SK-N-SH (cell line): ENCODE measurements at regions not wholly inside any gene's neighbourhood (a gene's known extent, or its start where the extent isn't known, plus 50 kb on each side); places are given as distances from the start of the nearest gene placed in this dataset.

Source experiments
- CTCF ChIA-PET: fragments of 300-600, 350-600 bp; formaldehyde crosslinking; extraction: SDS; loops from one replicate; lab custom pipeline; 2021; lab: Yijun Ruan, JAX
- POLR2A ChIA-PET: fragments of 350-600 bp; sonication (Branson Sonifier 250); formaldehyde crosslinking; extraction: SDS; loops from one replicate; lab custom pipeline; 2020; ENCODE audit warnings: antibody characterized with exemption, inconsistent platforms; lab: Yijun Ruan, JAX
- DNase-seq: peaks from one replicate; pipeline ENCODE4 v3.0.0; 2012
- H2AFZ ChIP-seq: fragments of 200-600 bp; sonication (generic); 2 replicates; pipeline ENCODE4 v1.8.1; 2016; ENCODE audit warnings: antibody characterized with exemption, mild to moderate bottlenecking, low read depth
- H3F3A ChIP-seq: fragments of 200-600 bp; sonication (generic); replicated peaks from 2 replicates; pipeline ENCODE3; 2016; ENCODE audit warnings: antibody characterized with exemption, mild to moderate bottlenecking; ENCODE audit not compliant: insufficient read depth
- H3K27ac ChIP-seq, 2 experiments: fragments of 200-500 bp in 1 of 2; fragments of 200-600 bp in 1 of 2; sonication (Bioruptor generic) in 1 of 2; sonication (generic), shearing (Covaris generic) in 1 of 2; 2 replicates each; pipeline versions ENCODE4 v1.5.1 to v1.6.1; 2014 to 2016; ENCODE audit warnings: low read depth in 2 of 2, inconsistent platforms in 1 of 2, low read length in 1 of 2, mild to moderate bottlenecking in 1 of 2, mixed read lengths in 1 of 2
- H3K27me3 ChIP-seq: fragments of 200-600 bp; sonication (generic), shearing (Covaris generic); 2 replicates; pipeline ENCODE4 v1.6.1; 2016; ENCODE audit warnings: mixed run types; ENCODE audit not compliant: insufficient read depth
- H3K36me3 ChIP-seq, 2 experiments: fragments of 200-500 bp in 1 of 2; fragments of 200-600 bp in 1 of 2; sonication (Bioruptor generic) in 1 of 2; sonication (generic) in 1 of 2; replicated peaks in 1 of 2; 2 replicates each; pipeline versions ENCODE3 to v1.5.1; 2014 to 2016; ENCODE audit warnings: low read length in 1 of 2, mild to moderate bottlenecking in 1 of 2; ENCODE audit not compliant: insufficient read depth in 2 of 2, control insufficient read depth in 1 of 2
- H3K4me1 ChIP-seq, 2 experiments: fragments of 200-500 bp in 1 of 2; fragments of 200-600 bp in 1 of 2; sonication (Bioruptor generic) in 1 of 2; sonication (generic), shearing (Covaris generic) in 1 of 2; 2 replicates each; pipeline versions ENCODE4 v1.5.1 to v1.6.1; 2014 to 2016; ENCODE audit warnings: low read depth in 1 of 2, low read length in 1 of 2, mixed run types in 1 of 2; ENCODE audit not compliant: insufficient read depth in 2 of 2, control insufficient read depth in 1 of 2
- H3K4me2 ChIP-seq: fragments of 200-600 bp; sonication (generic), shearing (Covaris generic); 2 replicates; pipeline ENCODE4 v1.6.1; 2017; ENCODE audit warnings: mixed run types
- H3K4me3 ChIP-seq, 2 experiments: fragments of 200-500 bp in 1 of 2; fragments of 200-600 bp in 1 of 2; sonication (Bioruptor generic) in 1 of 2; sonication (generic), shearing (Covaris generic) in 1 of 2; 2 replicates each; pipeline versions ENCODE4 v1.5.1 to v1.8.1; 2014 to 2016; ENCODE audit warnings: low read depth in 2 of 2, inconsistent platforms in 1 of 2, low read length in 1 of 2, mild to moderate bottlenecking in 1 of 2, mixed read lengths in 1 of 2, moderate library complexity in 1 of 2
- H3K79me2 ChIP-seq: fragments of 200-600 bp; sonication (generic); 2 replicates; pipeline ENCODE4 v1.8.1; 2017; ENCODE audit warnings: mild to moderate bottlenecking; ENCODE audit not compliant: insufficient read depth
- H3K9ac ChIP-seq: fragments of 200-600 bp; sonication (generic); 2 replicates; pipeline ENCODE4 v1.6.1; 2017; ENCODE audit warnings: mixed run types
- H3K9me2 ChIP-seq: fragments of 200-600 bp; sonication (generic); 2 replicates; pipeline ENCODE4 v1.6.1; 2017; ENCODE audit warnings: mixed run types
- H3K9me3 ChIP-seq: fragments of 200-600 bp; sonication (generic); 2 replicates; pipeline ENCODE4 v1.6.1; 2017; ENCODE audit warnings: mixed run types, mild to moderate bottlenecking, moderate library complexity
- H4K20me1 ChIP-seq: fragments of 200-600 bp; sonication (generic); 2 replicates; pipeline ENCODE4 v1.6.1; 2017; ENCODE audit warnings: mild to moderate bottlenecking, mixed run types; ENCODE audit not compliant: insufficient read depth
- CHD2 ChIP-seq: fragments of 150-350 bp; IDR thresholded peaks from 2 replicates; pipeline ENCODE4 v1.6.1; 2018; ENCODE audit warnings: low read length; ENCODE audit not compliant: partially characterized antibody
- ELF1 ChIP-seq: IDR thresholded peaks from 2 replicates; pipeline ENCODE4 v1.4.0; 2012
- EP300 ChIP-seq, 2 experiments: IDR thresholded peaks; 2 replicates each; pipeline versions ENCODE4 v1.4.0 to v1.6.1; 2012; ENCODE audit warnings: borderline replicate concordance in 1 of 2, low read depth in 1 of 2, low read length in 1 of 2
- EZH2phosphoT487 ChIP-seq: fragments of 200-600 bp; sonication (generic); IDR thresholded peaks from 2 replicates; pipeline ENCODE4 v1.6.1; 2017; ENCODE audit warnings: low read depth, mixed run types, mild to moderate bottlenecking, antibody characterized with exemption, moderate library complexity, borderline replicate concordance
- GABPA ChIP-seq: IDR thresholded peaks from 2 replicates; pipeline ENCODE4 v1.4.0; 2012; ENCODE audit warnings: low read depth, mild to moderate bottlenecking
- GATA2 ChIP-seq: sonication (generic); formaldehyde crosslinking; IDR thresholded peaks from 2 replicates; pipeline ENCODE4 v1.5.0; 2020; ENCODE audit warnings: mild to moderate bottlenecking, missing genetic modification reagents
- IRF3 ChIP-seq: fragments of 150-350 bp; IDR thresholded peaks from 2 replicates; pipeline ENCODE4 v1.6.1; 2016; ENCODE audit warnings: mild to moderate bottlenecking, low read depth, low read length
- MEF2A ChIP-seq: IDR thresholded peaks from 2 replicates; pipeline ENCODE4 v1.4.0; 2012; ENCODE audit warnings: low read depth, borderline replicate concordance
- PBX3 ChIP-seq: IDR thresholded peaks from 2 replicates; pipeline ENCODE4; 2012
- RAD21 ChIP-seq: IDR thresholded peaks from 2 replicates; pipeline ENCODE4 v1.6.1; 2012; ENCODE audit warnings: mild to moderate bottlenecking, low read length
- RCOR1 ChIP-seq: fragments of 150-350 bp; IDR thresholded peaks from 2 replicates; pipeline ENCODE4 v1.6.1; 2017; ENCODE audit warnings: antibody characterized with exemption, low read length
- REST ChIP-seq: IDR thresholded peaks from 2 replicates; pipeline ENCODE4 v1.6.1; 2012; ENCODE audit warnings: mild to moderate bottlenecking, low read depth, low read length, moderate library complexity
- RFX5 ChIP-seq: IDR thresholded peaks from 2 replicates; pipeline ENCODE4 v1.6.1; 2012; ENCODE audit warnings: mild to moderate bottlenecking, improper control_type of control experiment, low read length
- RXRA ChIP-seq: IDR thresholded peaks from 2 replicates; pipeline ENCODE4 v1.4.0; 2012; ENCODE audit warnings: low read depth, mild to moderate bottlenecking, borderline replicate concordance
- TAF1 ChIP-seq: IDR thresholded peaks from 2 replicates; pipeline ENCODE4 v1.6.1; 2012; ENCODE audit warnings: low read depth, mild to moderate bottlenecking, low read length, moderate library complexity, borderline replicate concordance
- USF2 ChIP-seq: fragments of 150-350 bp; IDR thresholded peaks from 2 replicates; pipeline ENCODE4 v1.6.1; 2017; ENCODE audit warnings: antibody characterized with exemption, low read length, low read depth, borderline replicate concordance
- YY1 ChIP-seq: IDR thresholded peaks from 2 replicates; pipeline ENCODE4 v1.4.0; 2012; ENCODE audit warnings: low read depth, mild to moderate bottlenecking
- WGBS: methylation state at CpG from one replicate; pipeline ENCODE4 v1.1.6; 2017; ENCODE audit warnings: low lambda C conversion rate; 5-methylcytosine and 5-hydroxymethylcytosine counted together

GRCh38 chr2:55973673-55974072, 50.1 kb upstream of the EFEMP1 start:
- Histone ChIP-seq H3K4me1 (no peaks in the 10 kb centered on the region), H3K27me3 (no peaks in the 10 kb centered on the region), H3K9ac (no peak overlapping the region), H3K4me2 (no peak overlapping the region), H3K79me2 (no peaks in the 10 kb centered on the region), H3K9me2 (no peaks in the 10 kb centered on the region), H3F3A (peaks cover 4% of the 10 kb centered on the region), H3K27ac (no peak overlapping the region), H3K4me3 (no peak overlapping the region), H2AFZ (no peak overlapping the region), H4K20me1 (no peaks in the 10 kb centered on the region), H3K36me3 (peaks cover 0 to 4% of the 10 kb centered on the region in 2 experiments), H3K9me3 (no peaks in the 10 kb centered on the region)
- WGBS = 82% methylated on average over 1 of the region's 1 CpG
- no peak for TF ChIP-seq GATA2
- no peak for TF ChIP-seq EZH2phosphoT487
- no peak for TF ChIP-seq MEF2A
- ChIA-PET POLR2A (no interaction called here), CTCF (no interaction called here)
- no peak for DNase-seq

GRCh38 chr2:55976681-55977080, 53.1 kb upstream of the EFEMP1 start:
- DNase-seq = no peak
- CTCF ChIA-PET = interaction anchor here (0.9 to 3.9 kb wide), 2 partner anchors 15 to 34 kb away, joined by 5 to 19 read pairs; no protein-coding TSS in a partner anchor

GRCh38 chr2:55985406-55985805, 61.8 kb upstream of the EFEMP1 start:
- Histone ChIP-seq H3K4me3 (no peak overlapping the region), H2AFZ (peak overlapping the region; percentile 33; the same call in 1 of the 2 replicates), H3K79me2 (no peaks in the 10 kb centered on the region), H3K4me1 (peaks cover 0 to 11% of the 10 kb centered on the region in 2 experiments; a peak in 1 of 4 replicates), H3K27ac (no peak overlapping the region), H3K36me3 (no peaks in the 10 kb centered on the region), H3K27me3 (no peaks in the 10 kb centered on the region), H4K20me1 (no peaks in the 10 kb centered on the region), H3F3A (no peaks in the 10 kb centered on the region), H3K9me3 (no peaks in the 10 kb centered on the region), H3K9ac (no peak overlapping the region), H3K9me2 (no peaks in the 10 kb centered on the region), H3K4me2 (no peak overlapping the region)
- ChIA-PET CTCF (interaction anchor here (1.5 kb wide), 1 partner anchor 268 kb away, joined by 4 read pairs; no protein-coding TSS in a partner anchor), POLR2A (no interaction called here)
- TF ChIP-seq CHD2 (no peak), USF2 (no peak), RCOR1 (no peak), PBX3 (no peak), REST (no peak), TAF1 (no peak), YY1 (no peak), RXRA (no peak), IRF3 (no peak), ELF1 (no peak)
- DNase-seq = no peak
- 57% methylated on average over 1 of the region's 1 CpG for WGBS

More at GRCh38 chr2:55976681-55977080, 53.1 kb upstream of the EFEMP1 start:
- H3K4me3 ChIP-seq = no peak overlapping the region
- no peak overlapping the region; a peak in 1 of 4 replicates for H3K27ac ChIP-seq
- H3K27me3 ChIP-seq = no peaks in the 10 kb centered on the region
- H3K4me1 ChIP-seq = no peaks in the 10 kb centered on the region
- POLR2A ChIA-PET = no interaction called here
- no peaks in the 10 kb centered on the region for H3F3A ChIP-seq
- H3K9ac ChIP-seq = no peak overlapping the region
- peaks cover 0 to 4% of the 10 kb centered on the region in 2 experiments for H3K36me3 ChIP-seq
- H2AFZ ChIP-seq = no peak overlapping the region
- H3K4me2 ChIP-seq = no peak overlapping the region
- H4K20me1 ChIP-seq = no peaks in the 10 kb centered on the region
- no peaks in the 10 kb centered on the region for H3K9me2 ChIP-seq
- peaks cover 5% of the 10 kb centered on the region; the same call in 1 of the 2 replicates for H3K9me3 ChIP-seq
- H3K79me2 ChIP-seq = no peaks in the 10 kb centered on the region
- no peak for TF ChIP-seq RAD21
- no peak for TF ChIP-seq EP300 (IDR thresholded peaks at IDR 0.05; ENCODE audit: borderline replicate concordance in 1 of 2, low read depth in 1 of 2, low read length in 1 of 2)
- TF ChIP-seq GABPA = no peak
- TF ChIP-seq RFX5 = no peak
